K562 (cell line): ENCODE measurements at regions not wholly inside any gene's neighbourhood (a gene's known extent, or its start where the extent isn't known, plus 50 kb on each side); places are given as distances from the start of the nearest gene placed in this dataset.

Experiments used
- NFIX ChIP-seq: fragments of 250-450 bp; sonication (Bioruptor Pico); IDR thresholded peaks from 2 replicates; pipeline ENCODE4 v1.4.0; 2020; ENCODE audit warnings: low read depth, mild to moderate bottlenecking, moderate library complexity
- NR2C1 ChIP-seq, 2 experiments: fragments of 450-650 bp; IDR thresholded peaks; 2 replicates each; pipeline ENCODE4 v1.6.1; 2017; ENCODE audit warnings: mild to moderate bottlenecking in 2 of 2, antibody characterized with exemption in 1 of 2, inconsistent platforms in 1 of 2, missing compliant biosample characterization in 1 of 2, missing genetic modification characterization in 1 of 2
- NRF1 ChIP-seq, 2 experiments: fragments of 450-650 bp; IDR thresholded peaks in 1 of 2; conservative IDR thresholded peaks in 1 of 2; 2 replicates each; pipeline ENCODE4 v1.6.1; 2014; ENCODE audit warnings: mild to moderate bottlenecking in 2 of 2
- POLR2H ChIP-seq: IDR thresholded peaks from 2 replicates; pipeline ENCODE4 v1.6.1; 2016; ENCODE audit warnings: missing genetic modification characterization, low read depth, mild to moderate bottlenecking, control low read depth, missing compliant biosample characterization, moderate library complexity
- SMARCA5 ChIP-seq: fragments of 450-650 bp; IDR thresholded peaks from 2 replicates; pipeline ENCODE4 v1.6.1; 2016
- ZC3H4 ChIP-seq: sonication (generic); formaldehyde crosslinking; IDR thresholded peaks from 2 replicates; pipeline ENCODE4 v1.9.0; 2021; ENCODE audit warnings: missing genetic modification reagents, borderline replicate concordance
- ZFX ChIP-seq: sonication (generic); formaldehyde crosslinking; IDR thresholded peaks from 2 replicates; pipeline ENCODE4 v1.8.0; 2022; ENCODE audit warnings: mild to moderate bottlenecking, missing genetic modification reagents, moderate library complexity
- ZNF76 ChIP-seq: fragments of 250-450 bp; sonication (Bioruptor Pico); IDR thresholded peaks from 2 replicates; pipeline ENCODE4 v1.4.0; 2020; ENCODE audit warnings: mild to moderate bottlenecking, moderate library complexity, borderline replicate concordance
- TF ChIP-seq, protein P1 (sequence below): fragments of 200-800 bp; sonication (Bioruptor generic); IDR thresholded peaks from 2 replicates; pipeline ENCODE4 v1.6.1; 2016; ENCODE audit warnings: missing genetic modification characterization, missing compliant biosample characterization
- TF ChIP-seq, protein P2 (sequence below): fragments of 250-450 bp; sonication (Bioruptor Pico); IDR thresholded peaks from 2 replicates; pipeline ENCODE4 v1.4.0; 2020; ENCODE audit warnings: mild to moderate bottlenecking, moderate library complexity, borderline replicate concordance

DNA sequence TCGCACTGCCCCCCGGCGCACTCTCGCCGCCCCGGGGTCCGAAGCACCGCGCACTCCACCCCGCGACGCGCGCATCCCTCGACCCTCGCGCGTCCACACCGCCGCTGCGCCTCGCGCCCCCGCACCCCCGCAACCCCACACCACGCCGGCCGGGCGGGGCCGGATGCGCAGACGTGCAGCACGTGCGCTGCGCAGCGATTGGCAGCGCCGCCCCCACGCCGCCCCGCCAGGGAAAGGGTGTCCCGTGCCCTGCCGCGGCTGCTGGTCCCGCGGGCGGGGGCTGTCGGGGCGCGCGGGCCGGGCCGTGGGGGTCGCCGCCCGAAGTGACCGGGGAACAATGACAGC lies 53.7 kb upstream of the KDM7A start (continued):
- TF ChIP-seq, protein P1, sequence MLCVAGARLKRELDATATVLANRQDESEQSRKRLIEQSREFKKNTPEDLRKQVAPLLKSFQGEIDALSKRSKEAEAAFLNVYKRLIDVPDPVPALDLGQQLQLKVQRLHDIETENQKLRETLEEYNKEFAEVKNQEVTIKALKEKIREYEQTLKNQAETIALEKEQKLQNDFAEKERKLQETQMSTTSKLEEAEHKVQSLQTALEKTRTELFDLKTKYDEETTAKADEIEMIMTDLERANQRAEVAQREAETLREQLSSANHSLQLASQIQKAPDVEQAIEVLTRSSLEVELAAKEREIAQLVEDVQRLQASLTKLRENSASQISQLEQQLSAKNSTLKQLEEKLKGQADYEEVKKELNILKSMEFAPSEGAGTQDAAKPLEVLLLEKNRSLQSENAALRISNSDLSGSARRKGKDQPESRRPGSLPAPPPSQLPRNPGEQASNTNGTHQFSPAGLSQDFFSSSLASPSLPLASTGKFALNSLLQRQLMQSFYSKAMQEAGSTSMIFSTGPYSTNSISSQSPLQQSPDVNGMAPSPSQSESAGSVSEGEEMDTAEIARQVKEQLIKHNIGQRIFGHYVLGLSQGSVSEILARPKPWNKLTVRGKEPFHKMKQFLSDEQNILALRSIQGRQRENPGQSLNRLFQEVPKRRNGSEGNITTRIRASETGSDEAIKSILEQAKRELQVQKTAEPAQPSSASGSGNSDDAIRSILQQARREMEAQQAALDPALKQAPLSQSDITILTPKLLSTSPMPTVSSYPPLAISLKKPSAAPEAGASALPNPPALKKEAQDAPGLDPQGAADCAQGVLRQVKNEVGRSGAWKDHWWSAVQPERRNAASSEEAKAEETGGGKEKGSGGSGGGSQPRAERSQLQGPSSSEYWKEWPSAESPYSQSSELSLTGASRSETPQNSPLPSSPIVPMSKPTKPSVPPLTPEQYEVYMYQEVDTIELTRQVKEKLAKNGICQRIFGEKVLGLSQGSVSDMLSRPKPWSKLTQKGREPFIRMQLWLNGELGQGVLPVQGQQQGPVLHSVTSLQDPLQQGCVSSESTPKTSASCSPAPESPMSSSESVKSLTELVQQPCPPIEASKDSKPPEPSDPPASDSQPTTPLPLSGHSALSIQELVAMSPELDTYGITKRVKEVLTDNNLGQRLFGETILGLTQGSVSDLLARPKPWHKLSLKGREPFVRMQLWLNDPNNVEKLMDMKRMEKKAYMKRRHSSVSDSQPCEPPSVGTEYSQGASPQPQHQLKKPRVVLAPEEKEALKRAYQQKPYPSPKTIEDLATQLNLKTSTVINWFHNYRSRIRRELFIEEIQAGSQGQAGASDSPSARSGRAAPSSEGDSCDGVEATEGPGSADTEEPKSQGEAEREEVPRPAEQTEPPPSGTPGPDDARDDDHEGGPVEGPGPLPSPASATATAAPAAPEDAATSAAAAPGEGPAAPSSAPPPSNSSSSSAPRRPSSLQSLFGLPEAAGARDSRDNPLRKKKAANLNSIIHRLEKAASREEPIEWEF (CRISPR knock-in tag), result no peak
- TF ChIP-seq NR2C1 (IDR thresholded peaks at IDR 0.05) (no peak), NR2C1 (tag; IDR thresholded peaks at IDR 0.05) (no peak), ZNF76 (CRISPR knock-in tag) (no peak), NFIX (no peak), POLR2H (tag) (no peak), ZC3H4 (CRISPR knock-in tag) (no peak), ZFX (CRISPR knock-in tag) (no peak), NRF1 (conservative IDR thresholded peaks at IDR 0.05 in 1 of 2, IDR thresholded peaks at IDR 0.05 in 1 of 2) (no peak), SMARCA5 (no peak)
- TF ChIP-seq, protein P2, sequence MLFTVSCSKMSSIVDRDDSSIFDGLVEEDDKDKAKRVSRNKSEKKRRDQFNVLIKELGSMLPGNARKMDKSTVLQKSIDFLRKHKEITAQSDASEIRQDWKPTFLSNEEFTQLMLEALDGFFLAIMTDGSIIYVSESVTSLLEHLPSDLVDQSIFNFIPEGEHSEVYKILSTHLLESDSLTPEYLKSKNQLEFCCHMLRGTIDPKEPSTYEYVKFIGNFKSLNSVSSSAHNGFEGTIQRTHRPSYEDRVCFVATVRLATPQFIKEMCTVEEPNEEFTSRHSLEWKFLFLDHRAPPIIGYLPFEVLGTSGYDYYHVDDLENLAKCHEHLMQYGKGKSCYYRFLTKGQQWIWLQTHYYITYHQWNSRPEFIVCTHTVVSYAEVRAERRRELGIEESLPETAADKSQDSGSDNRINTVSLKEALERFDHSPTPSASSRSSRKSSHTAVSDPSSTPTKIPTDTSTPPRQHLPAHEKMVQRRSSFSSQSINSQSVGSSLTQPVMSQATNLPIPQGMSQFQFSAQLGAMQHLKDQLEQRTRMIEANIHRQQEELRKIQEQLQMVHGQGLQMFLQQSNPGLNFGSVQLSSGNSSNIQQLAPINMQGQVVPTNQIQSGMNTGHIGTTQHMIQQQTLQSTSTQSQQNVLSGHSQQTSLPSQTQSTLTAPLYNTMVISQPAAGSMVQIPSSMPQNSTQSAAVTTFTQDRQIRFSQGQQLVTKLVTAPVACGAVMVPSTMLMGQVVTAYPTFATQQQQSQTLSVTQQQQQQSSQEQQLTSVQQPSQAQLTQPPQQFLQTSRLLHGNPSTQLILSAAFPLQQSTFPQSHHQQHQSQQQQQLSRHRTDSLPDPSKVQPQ (CRISPR knock-in tag), result no peak
